HT1080 (cell line): ENCODE measurements at regions not wholly inside any gene's neighbourhood (a gene's known extent, or its start where the extent isn't known, plus 50 kb on each side); places are given as distances from the start of the nearest gene placed in this dataset.
"Not testable (repeated sequence)": the region's sequence is repeated elsewhere in the genome, so short reads cannot be mapped to it uniquely, and the experiment has no call there.

Source experiments
- DNase-seq: peaks from one replicate; pipeline ENCODE4 v3.0.0-alpha.2; 2015; ENCODE audit warnings: low read depth

GRCh38 chr4:66561465-66562053, 891.3 kb upstream of the EPHA5 start:
- not testable (repeated sequence) for DNase-seq

- DNase-seq, result no peak
Measured at GRCh38 chr4:66558651-66559050, 888.4 kb upstream of the EPHA5 start.

- no peak for DNase-seq
Measured at GRCh38 chr4:66556651-66557278, 886.5 kb upstream of the EPHA5 start.

DNA sequence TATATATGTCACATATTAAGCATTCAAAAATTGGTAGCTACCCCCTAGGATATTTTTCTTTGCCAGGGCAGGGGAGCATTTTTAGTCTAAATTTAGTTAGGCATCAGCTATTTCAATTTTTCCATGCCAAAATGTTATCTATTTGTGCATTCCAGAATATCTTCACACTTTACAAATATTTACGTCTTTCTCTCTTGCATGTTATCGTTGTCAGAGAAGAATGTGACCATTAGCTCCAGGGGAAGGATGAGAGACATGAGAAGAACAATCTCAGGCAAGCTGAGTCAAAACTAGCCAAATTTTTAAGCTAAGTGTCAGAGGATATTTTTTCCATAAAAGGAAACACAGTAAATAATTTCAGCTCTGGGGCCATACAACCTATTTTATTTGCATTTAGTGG, 885.0 kb upstream of the EPHA5 start:
- no peak for DNase-seq

GRCh38 chr4:66554826-66555225, 884.5 kb upstream of the EPHA5 start:
- DNase-seq, result no peak

GRCh38 chr4:66545301-66545700, 875.0 kb upstream of the EPHA5 start:
- DNase-seq, result not testable (repeated sequence)

DNA sequence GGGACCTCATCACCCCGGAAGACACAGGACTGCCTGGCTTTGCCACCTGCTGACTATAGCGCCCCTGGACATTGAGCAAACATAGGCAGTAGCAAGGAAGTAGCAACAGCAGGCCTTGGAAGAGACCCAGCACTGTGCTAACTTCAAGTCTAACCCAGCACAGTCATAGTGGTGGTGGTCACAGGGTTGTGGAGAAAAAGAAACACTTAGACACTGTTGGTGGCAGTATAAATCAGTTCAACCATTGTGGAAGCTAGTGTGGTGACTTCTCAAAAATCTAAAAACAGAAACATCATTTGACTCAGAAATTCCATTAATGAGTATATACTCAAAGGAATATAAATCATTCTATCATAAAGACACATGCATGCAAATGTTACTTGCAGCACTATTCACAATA, 874.0 kb upstream of the EPHA5 start:
- DNase-seq, result no peak

DNA sequence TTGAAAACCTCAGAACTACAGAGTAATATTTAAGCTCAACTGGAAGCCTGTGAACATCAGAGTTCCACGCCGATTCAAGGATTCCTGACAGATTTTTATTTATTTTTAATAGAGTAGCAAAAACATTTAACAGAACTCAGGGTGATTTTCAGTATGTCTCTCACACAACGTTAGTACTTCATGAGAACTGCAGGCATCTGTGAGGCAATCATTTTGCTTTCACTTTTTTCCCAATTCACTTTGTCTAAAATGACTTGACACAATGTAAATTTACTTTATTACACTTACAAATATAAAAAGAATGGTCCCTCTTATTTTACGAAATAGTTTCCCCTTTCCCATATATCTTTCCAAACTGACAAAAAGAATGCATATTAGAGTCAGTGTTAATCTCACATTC, 869.5 kb upstream of the EPHA5 start:
- no peak for DNase-seq

DNA sequence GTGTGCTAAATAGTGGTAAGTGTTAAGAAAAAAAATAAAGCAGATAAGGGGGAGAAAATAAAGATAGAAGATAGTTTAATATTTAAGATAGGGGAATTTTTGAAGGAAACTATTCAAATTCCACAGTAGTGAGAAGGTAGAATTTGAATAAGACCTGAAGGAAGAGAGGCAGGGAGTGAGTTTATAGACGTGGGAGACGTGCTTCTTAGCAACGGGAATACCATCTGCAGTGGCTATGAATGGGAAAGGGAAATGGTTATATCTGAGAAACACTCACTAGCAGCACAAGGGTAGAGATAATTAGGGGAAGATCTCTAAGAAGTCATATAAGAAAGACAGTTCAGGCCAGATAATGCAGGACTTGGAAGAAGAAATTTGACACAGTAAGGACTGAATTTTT, 854.5 kb upstream of the EPHA5 start:
- no peak for DNase-seq

DNA sequence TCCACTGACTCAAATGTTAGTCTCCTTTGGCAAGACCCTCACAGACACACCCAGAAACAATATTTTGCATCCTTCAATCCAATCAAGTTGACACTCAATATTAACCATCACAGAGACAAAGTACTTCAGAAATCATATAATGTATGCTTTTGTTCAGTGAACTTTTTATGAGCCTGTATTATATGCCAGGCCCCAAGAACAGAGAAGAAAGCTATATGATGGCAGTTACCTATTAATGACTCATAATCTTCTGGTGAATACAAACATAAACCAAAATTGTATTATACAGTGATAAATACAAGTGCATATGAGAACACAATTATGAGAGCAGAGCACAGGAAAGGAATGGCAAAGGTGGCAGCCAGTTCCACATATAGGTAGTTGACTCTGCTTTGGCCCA, 852.0 kb upstream of the EPHA5 start:
- no peak for DNase-seq

GRCh38 chr4:66516940-66517339, 846.7 kb upstream of the EPHA5 start:
- no peak for DNase-seq

DNA sequence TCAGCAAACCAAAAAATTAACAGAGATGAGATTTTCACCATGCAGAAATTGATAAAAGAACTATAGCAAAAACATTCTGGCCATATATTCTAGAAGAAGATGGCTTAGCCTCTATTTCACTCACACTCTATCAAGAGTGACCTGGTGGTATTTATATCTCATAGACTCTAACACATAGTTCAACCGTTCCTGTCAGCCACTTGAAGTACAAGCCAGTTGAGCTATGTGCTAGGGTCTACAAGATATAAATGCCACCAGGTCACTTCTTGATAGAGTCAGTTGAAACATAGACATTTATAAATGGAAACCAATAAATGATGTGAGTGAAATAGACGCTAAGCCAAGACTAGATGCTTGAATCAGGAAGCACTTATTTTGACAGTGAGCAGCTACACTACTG, 836.7 kb upstream of the EPHA5 start:
- no peak for DNase-seq

DNA sequence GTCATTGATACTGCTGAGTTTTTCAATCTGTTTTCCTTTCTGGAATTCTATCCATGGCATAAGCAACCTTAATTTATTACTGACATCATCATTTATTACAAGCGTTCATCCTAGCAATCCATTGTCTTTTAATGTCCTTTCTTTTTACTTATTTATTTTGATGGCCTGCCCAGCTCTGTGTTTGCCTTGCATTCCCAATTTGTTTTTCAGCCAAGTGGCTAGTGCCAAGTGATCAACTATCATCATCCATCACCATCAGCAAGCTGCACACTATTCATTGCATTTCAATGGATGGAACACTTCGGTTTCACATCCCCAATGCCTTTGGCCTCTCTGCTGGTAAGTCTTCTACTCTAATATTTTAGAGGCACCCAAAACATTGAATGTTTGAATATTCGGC, 831.7 kb upstream of the EPHA5 start:
- DNase-seq, result no peak

- no peak for DNase-seq
Measured at GRCh38 chr4:66490729-66491128, 820.4 kb upstream of the EPHA5 start.

DNA sequence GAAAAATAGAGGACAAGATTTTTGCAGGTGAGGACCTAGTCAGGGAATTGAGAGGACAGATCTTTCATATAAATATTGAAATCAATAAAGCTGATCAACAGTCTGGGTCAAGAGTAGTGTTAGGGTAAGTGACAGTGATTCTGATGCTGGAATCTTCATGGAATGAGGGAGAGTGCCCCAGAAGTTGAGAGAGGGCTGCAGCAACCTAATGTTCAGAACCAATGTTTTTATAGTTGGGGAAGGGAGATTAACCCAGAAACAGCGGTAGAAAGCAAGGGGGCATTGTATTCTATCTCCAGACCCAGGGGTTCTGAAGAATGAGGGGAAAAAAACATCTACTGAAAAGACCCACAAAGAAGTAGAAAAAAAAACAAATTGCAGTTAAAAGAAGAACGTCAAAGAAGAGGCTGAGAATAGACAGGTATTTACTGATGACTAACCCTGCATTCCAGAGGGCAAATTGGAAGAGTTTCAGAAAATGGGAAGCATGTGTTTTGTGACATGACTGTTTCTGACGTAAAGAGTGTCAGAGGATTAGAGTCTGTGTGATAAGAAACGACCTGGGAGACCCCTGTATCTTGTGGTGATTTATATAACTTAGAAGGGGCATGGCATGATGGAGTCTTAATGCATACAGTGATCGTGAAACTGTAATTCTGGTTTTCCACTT, 819.6 kb upstream of the EPHA5 start:
- DNase-seq, result peak; percentile 72

DNA sequence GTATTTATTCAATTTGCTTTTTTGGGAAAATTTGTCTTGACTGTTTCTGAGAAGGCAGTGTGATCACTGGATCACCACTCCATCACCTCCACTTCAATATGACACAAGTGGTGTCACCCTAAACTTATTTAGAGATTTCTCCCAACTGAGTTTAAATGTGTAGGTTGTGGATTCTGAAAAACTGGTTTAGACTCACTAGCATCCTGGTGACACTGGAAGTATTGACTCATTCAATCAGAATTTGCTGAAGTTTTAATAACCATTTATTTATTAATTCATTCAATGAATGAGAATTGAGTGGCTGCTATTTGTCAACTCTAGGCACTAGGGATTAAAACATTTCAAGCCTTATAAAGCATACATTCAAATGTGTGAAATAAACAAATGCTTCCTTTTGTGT, 819.1 kb upstream of the EPHA5 start:
- DNase-seq, result no peak

- no peak for DNase-seq
Measured at GRCh38 chr4:66486068-66486467, 815.8 kb upstream of the EPHA5 start.

DNA sequence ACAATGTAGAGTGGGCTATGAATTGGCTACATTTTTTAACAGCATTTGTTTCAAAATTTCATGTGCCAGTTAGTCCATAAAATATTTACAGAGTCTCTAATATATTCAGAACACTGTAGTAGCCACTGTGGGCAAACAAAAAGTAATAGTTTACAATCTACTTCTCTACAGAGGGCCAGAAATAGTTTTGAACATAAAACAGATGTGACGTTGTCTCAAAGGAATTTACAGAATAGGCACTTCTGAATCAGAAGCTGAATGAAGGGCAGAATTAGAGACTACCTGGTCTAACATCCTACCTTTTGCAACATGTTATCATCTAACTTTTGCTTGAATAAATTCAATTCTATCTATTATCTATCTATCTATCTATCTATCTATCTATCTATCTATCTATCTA, 811.9 kb upstream of the EPHA5 start:
- DNase-seq, result no peak

DNA sequence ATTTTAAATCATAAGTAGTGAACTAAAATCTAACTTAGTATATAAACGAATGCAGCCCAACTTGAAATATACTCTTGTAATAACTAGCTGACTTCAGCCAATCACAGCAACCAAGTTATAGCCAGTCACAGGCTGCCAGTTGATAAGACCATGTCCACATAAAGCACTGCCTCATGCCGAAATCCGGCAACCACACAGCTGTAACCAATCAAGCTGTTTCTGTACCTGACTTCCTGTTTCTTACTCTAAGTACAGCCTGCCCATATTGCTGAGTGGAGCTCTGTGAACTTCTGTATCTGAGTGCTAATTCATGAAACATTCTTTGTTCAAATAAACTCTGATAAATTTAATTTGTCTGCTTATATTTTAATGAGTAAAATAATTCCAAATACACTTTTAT, 805.3 kb upstream of the EPHA5 start:
- DNase-seq, result peak; percentile 3

DNA sequence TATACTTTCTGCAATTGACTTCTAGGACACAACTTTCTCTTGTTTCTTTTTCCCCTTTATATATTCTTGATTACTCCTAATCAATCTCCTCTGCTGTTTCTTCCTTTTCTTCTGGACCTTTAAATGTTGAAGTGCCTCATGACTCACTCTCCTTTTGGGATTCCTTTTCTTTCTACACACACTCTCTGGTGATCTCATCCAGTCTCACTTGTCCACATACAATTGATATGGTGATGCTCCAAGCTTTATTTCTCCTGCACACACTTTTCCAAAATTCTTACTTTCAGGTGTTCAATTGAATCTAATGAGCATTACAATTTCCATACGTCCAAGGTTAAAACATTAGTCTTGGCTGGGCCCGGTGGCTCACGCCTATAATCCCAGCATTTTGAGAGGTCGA, 794.8 kb upstream of the EPHA5 start:
- DNase-seq, result peak; percentile 25

DNA sequence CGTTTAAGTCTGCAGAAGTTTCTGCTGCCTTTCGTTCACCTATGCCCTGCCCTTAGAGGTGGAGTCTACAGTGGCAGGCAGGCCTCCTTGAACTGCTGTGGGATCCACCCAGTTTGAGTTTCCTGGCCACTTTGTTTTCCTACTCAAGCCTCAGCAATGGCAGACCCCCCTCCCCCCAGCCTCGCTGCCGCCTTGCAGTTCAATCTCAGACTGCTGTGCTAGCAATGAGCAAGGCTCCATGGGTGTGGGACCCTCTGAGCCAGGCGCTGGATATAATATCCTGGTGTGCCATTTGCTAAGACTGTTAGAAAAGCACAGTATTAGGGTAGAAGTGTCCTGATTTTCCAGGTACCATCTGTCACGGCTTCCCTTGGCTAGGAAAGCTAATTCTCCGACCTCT, 792.6 kb upstream of the EPHA5 start:
- DNase-seq, result not testable (repeated sequence)

DNA sequence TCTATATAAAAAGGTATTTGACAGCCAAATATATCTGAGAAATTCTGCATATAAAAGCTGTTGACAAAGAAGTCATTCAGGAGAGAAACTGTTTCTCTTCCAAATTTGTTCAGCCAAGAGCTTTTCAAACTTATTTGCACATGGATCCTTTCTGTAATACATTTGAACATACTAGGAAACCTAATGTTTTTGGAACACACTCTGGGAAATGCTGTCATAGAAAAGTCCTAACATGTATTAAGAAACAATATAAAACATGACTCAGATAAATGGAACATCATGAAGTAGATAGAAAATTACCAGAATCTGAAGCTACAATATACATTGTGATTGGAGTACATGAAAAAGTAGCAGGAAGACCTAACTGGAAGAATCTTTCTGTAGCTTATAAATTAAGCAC, 781.5 kb upstream of the EPHA5 start:
- no peak for DNase-seq

DNA sequence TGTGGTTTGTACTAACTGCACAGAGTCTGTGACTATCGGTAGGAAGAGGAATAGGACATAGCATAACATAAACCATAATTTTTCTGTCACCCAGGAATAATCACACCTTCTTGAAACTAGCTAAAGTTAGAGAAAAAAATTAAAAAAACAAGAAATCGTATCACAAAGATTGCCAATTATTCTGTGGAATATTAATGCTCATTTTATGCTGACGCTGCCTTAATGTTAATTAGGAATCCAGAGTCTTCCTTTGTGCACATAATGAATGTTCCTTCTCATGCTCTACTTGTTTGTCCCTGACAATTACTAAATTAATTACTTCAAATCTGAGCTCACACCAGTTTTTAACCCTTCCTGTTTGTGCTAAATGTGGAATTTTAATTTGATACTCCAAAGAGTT, 772.7 kb upstream of the EPHA5 start:
- DNase-seq, result no peak
